ENCODE measurements at regions not wholly inside any gene's neighbourhood (a gene's known extent, or its start where the extent isn't known, plus 50 kb on each side); places are given as distances from the start of the nearest gene placed in this dataset.

DNA sequence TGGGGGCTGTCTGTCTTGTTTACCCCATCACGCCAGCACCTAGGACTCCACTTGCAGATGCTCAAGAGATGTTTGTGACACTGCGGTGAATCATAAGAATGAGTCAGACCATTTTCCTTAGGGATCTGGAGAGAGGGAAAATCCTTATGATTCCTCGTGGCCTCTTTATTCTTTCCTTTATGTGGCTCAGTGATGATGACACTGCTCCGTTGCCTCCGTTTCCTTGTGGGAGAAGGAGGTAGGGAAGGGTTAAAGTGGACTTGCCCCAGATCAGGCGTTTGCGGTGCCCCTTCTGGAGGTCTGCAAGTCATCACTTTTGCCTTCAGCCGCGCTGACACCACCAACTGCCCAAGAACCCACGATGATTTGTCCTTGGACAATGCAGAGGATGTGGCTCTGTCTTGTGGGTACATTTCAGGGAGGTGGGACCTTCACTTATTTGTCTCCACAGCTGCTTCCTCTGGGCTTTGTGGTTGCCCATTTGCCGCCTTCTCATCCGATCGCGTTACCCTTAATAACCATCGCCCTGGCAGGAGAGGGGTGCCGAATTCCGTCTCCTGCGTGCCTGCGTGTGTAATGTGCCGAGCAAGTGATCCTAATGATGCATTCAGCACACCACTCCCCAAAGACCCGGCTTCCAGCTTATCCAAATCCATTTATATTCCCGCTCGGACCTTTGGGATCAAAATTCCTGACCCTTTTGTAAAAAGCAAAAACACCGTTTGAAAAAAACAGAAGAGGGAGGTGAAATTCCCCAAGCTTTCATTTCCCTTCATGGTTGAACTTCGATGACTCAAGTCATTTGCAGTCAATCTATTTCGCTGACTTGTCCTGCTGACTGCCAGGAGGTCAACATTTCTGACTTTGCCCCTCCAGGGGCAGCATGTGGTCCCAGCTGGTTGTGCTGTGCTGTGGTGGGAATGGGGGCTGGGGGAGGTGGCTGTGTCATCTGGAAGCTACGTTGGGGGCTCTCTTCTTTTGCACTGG, 87.2 kb upstream of the IRX3 start:
- ATAC-seq = peak; percentile 62 to 77 (median 63)
- H3K27ac ChIP-seq = peak overlapping the region; percentile 13
- 13 to 19% (median 15%) methylated on average over 27 of the region's 27 CpGs for WGBS, 3 donors
- no peak for DNase-seq
- peaks cover 6% of the 10 kb centered on the region for H3K4me1 ChIP-seq
- intact Hi-C loops (cut with DNase I) = no loop called here
- H3K4me3 ChIP-seq = no peak overlapping the region
- no peaks in the 10 kb centered on the region for H3K9me3 ChIP-seq
- peaks cover 0 to 21% (median 0%) of the 10 kb centered on the region in 3 donors for H3K27me3 ChIP-seq (ENCODE audit: insufficient read depth in 3 of 3, low read length in 2 of 3)
- H3K36me3 ChIP-seq (ENCODE audit: insufficient read depth in 1 of 2, low read depth in 1 of 2) = no peaks in the 10 kb centered on the region
- TF ChIP-seq, protein P1, sequence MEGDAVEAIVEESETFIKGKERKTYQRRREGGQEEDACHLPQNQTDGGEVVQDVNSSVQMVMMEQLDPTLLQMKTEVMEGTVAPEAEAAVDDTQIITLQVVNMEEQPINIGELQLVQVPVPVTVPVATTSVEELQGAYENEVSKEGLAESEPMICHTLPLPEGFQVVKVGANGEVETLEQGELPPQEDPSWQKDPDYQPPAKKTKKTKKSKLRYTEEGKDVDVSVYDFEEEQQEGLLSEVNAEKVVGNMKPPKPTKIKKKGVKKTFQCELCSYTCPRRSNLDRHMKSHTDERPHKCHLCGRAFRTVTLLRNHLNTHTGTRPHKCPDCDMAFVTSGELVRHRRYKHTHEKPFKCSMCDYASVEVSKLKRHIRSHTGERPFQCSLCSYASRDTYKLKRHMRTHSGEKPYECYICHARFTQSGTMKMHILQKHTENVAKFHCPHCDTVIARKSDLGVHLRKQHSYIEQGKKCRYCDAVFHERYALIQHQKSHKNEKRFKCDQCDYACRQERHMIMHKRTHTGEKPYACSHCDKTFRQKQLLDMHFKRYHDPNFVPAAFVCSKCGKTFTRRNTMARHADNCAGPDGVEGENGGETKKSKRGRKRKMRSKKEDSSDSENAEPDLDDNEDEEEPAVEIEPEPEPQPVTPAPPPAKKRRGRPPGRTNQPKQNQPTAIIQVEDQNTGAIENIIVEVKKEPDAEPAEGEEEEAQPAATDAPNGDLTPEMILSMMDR (IDR thresholded peaks at IDR 0.05) = no peak

DNA sequence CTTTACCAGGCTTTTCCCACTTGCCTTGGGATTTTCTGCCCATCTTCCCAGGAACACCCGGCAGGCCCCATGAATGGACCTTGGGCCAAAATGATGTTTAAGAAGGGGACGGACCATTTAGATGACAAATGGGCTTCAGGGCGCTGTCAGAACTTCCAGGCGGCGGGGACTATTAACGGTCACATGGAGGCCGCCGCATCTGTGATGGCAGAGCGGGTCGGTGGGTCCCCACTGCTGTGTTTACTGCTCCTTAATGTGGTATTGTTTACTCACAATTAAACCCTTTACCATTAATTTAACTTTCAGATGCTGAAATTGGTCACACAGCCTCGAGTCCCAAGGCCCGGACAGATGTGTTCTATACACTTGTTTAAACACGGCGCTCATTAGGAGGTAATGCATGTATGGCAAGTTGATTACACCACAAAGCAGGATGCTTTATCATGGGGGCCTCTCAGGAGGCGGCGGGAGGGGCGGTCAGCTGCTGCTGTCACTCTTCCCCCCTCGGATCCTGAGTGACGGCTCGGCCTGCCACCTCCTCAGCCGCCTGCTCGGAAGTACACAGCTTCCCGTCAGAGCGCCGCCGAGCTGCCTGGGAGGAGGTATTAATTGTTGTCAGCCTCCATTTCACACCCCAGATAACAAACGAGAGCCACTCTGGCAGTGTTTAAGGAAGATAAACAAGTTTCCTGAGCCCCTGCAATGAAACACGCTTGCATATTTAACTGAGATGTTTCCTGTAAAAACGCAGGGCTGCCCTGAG, 83.9 kb upstream of the IRX3 start:
- no peaks in the 10 kb centered on the region for H3K9me3 ChIP-seq
- H3K36me3 ChIP-seq (ENCODE audit: insufficient read depth in 1 of 2, low read depth in 1 of 2) = no peaks in the 10 kb centered on the region
- intact Hi-C loops (cut with DNase I) = no loop called here
- peaks cover 6% of the 10 kb centered on the region for H3K4me1 ChIP-seq
- WGBS, 3 donors = 33 to 39% (median 35%) methylated on average over 28 to 29 of the region's 29 CpGs
- TF ChIP-seq, protein P1 (IDR thresholded peaks at IDR 0.05) = no peak
- H3K27me3 ChIP-seq (ENCODE audit: insufficient read depth in 3 of 3, low read length in 2 of 3) = peaks cover 0 to 21% (median 0%) of the 10 kb centered on the region in 3 donors
- peak overlapping the region; percentile 29 for H3K4me3 ChIP-seq
- ATAC-seq (peak; percentile 80 to 89 (median 86)), DNase-seq (peak; percentile 34 to 74)
- peak overlapping the region; percentile 46 for H3K27ac ChIP-seq

DNA sequence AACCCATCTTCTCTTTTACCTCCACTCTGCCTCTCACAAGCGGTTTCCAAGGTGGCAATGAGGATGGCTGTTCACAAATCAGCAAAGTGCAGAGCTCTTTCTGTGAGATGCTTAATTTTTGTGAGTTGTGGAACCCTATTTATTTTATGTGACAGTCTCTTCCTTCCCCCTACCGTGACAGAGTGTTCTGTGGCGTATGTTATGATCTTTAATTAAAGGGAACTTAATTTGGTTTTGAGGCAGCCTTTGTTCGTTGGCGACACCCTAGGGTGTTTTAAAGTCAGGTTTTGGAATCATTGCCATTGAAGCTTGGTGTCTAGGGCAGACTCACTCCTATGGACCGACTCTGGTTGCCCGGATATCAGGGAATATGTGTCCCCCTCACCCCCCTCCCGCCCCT, 83.3 kb upstream of the IRX3 start:
- no peaks in the 10 kb centered on the region for H3K36me3 ChIP-seq (ENCODE audit: insufficient read depth in 1 of 2, low read depth in 1 of 2)
- ATAC-seq (no peak), DNase-seq (no peak)
- 85 to 86% (median 85%) methylated on average over 8 of the region's 8 CpGs for WGBS, 3 donors
- no peaks in the 10 kb centered on the region for H3K9me3 ChIP-seq
- H3K4me1 ChIP-seq = peaks cover 6% of the 10 kb centered on the region
- H3K4me3 ChIP-seq = no peak overlapping the region
- H3K27ac ChIP-seq = no peak overlapping the region
- TF ChIP-seq, protein P1 (IDR thresholded peaks at IDR 0.05) = no peak
- peaks cover 0 to 19% (median 0%) of the 10 kb centered on the region in 3 donors for H3K27me3 ChIP-seq (ENCODE audit: insufficient read depth in 3 of 3, low read length in 2 of 3)
- intact Hi-C loops (cut with DNase I) = no loop called here

DNA sequence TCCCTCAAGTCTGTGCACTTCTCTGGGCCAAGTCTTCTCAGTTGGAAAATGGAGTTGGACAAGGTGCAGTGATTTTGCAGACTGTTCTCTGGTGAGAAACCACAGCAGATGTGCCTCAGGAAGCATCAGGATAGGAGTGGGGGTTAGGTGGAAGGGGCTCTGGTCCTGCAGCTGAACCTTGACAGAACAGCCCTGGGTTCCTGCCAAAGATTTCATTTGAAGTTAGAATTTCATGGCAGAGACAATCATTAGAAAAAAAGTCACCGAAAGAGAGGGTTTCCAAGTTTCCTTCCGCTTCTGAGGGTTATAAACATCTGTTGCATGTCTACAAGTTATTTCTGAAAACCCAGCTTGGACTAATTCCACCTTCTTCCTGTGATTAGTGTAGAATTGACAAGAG, 80.4 kb upstream of the IRX3 start:
- Histone ChIP-seq H3K27ac (no peak overlapping the region), H3K4me3 (no peak overlapping the region), H3K36me3 (ENCODE audit: insufficient read depth in 1 of 2, low read depth in 1 of 2) (no peaks in the 10 kb centered on the region), H3K27me3 (ENCODE audit: insufficient read depth in 3 of 3, low read length in 2 of 3) (peaks cover 0 to 7% (median 0%) of the 10 kb centered on the region in 3 donors), H3K4me1 (no peaks in the 10 kb centered on the region), H3K9me3 (no peaks in the 10 kb centered on the region)
- ATAC-seq (no peak), DNase-seq (no peak)
- WGBS, 3 donors = 45 to 64% (median 48%) methylated on average over 2 of the region's 2 CpGs
- TF ChIP-seq, protein P1 (IDR thresholded peaks at IDR 0.05) = no peak
- intact Hi-C loops (cut with DNase I) = no loop called here

Data from psoas muscle (tissue), 7 donors.